ENCODE measurements at regions not wholly inside any gene's neighbourhood (a gene's known extent, or its start where the extent isn't known, plus 50 kb on each side); places are given as distances from the start of the nearest gene placed in this dataset.

GRCh38 chr13:31528758-31529157 is 210.6 kb upstream of the RXFP2 start:
- POLR2A ChIA-PET, result no interaction called here
- DNase-seq (ENCODE audit: low read depth, low spot score), result no peak
- H3K27ac ChIP-seq (ENCODE audit: low read depth, low read length), result no peak overlapping the region
- no peaks in the 10 kb centered on the region for H3K27me3 ChIP-seq (ENCODE audit: control insufficient read depth, insufficient read depth, low read length)
- CTCF ChIA-PET, result no interaction called here
- H3K4me3 ChIP-seq (ENCODE audit: low read depth, low read length), result no peak overlapping the region
- H3K9me3 ChIP-seq (ENCODE audit: control insufficient read depth, insufficient read depth, low read length), result no peaks in the 10 kb centered on the region
- no peak for TF ChIP-seq CTCF (IDR thresholded peaks at IDR 0.05; ENCODE audit: low read depth, low read length)

- no peak for TF ChIP-seq CTCF (IDR thresholded peaks at IDR 0.05; ENCODE audit: low read depth, low read length)
- Histone ChIP-seq H3K9me3 (ENCODE audit: control insufficient read depth, insufficient read depth, low read length) (no peaks in the 10 kb centered on the region), H3K27ac (ENCODE audit: low read depth, low read length) (no peak overlapping the region), H3K27me3 (ENCODE audit: control insufficient read depth, insufficient read depth, low read length) (peaks cover 5% of the 10 kb centered on the region), H3K4me3 (ENCODE audit: low read depth, low read length) (no peak overlapping the region)
- no peak for DNase-seq (ENCODE audit: low read depth, low spot score)
- ChIA-PET CTCF (interaction anchor here (0.6 kb wide), 1 partner anchor 148 kb away, joined by 3 read pairs; no protein-coding TSS in a partner anchor), POLR2A (no interaction called here)
Observed at GRCh38 chr13:31530922-31531321, 208.4 kb upstream of the RXFP2 start.

GRCh38 chr13:31537052-31537451 is 202.3 kb upstream of the RXFP2 start:
- peaks cover 9% of the 10 kb centered on the region for H3K27me3 ChIP-seq (ENCODE audit: control insufficient read depth, insufficient read depth, low read length)
- H3K27ac ChIP-seq (ENCODE audit: low read depth, low read length), result no peak overlapping the region
- TF ChIP-seq CTCF (IDR thresholded peaks at IDR 0.05; ENCODE audit: low read depth, low read length), result no peak
- ChIA-PET CTCF (interaction anchor here (0.6 to 3.2 kb wide), 15 partner anchors 15 to 261 kb away, joined by 3 to 140 read pairs (median 6); partner anchors contain the start of gene RXFP2), POLR2A (no interaction called here)
- no peak overlapping the region for H3K4me3 ChIP-seq (ENCODE audit: low read depth, low read length)
- H3K9me3 ChIP-seq (ENCODE audit: control insufficient read depth, insufficient read depth, low read length), result no peaks in the 10 kb centered on the region
- no peak for DNase-seq (ENCODE audit: low read depth, low spot score)

GRCh38 chr13:31538067-31539042 is 201.0 kb upstream of the RXFP2 start:
- Histone ChIP-seq H3K27me3 (ENCODE audit: control insufficient read depth, insufficient read depth, low read length) (peaks cover 9% of the 10 kb centered on the region), H3K27ac (ENCODE audit: low read depth, low read length) (no peak overlapping the region), H3K9me3 (ENCODE audit: control insufficient read depth, insufficient read depth, low read length) (no peaks in the 10 kb centered on the region), H3K4me3 (ENCODE audit: low read depth, low read length) (no peak overlapping the region)
- POLR2A ChIA-PET, result no interaction called here
- TF ChIP-seq CTCF (IDR thresholded peaks at IDR 0.05; ENCODE audit: low read depth, low read length), result peak; percentile 76
- CTCF ChIA-PET, result interaction anchor here (0.5 to 3.2 kb wide), 36 partner anchors 8 to 295 kb away, joined by 3 to 140 read pairs (median 6); partner anchors contain the start of gene RXFP2
- DNase-seq (ENCODE audit: low read depth, low spot score), result no peak

GRCh38 chr13:31540281-31540680 is 199.0 kb upstream of the RXFP2 start:
- Histone ChIP-seq H3K27me3 (ENCODE audit: control insufficient read depth, insufficient read depth, low read length) (peaks cover 9% of the 10 kb centered on the region), H3K9me3 (ENCODE audit: control insufficient read depth, insufficient read depth, low read length) (no peaks in the 10 kb centered on the region), H3K4me3 (ENCODE audit: low read depth, low read length) (no peak overlapping the region), H3K27ac (ENCODE audit: low read depth, low read length) (no peak overlapping the region)
- DNase-seq (ENCODE audit: low read depth, low spot score), result no peak
- ChIA-PET CTCF (no interaction called here), POLR2A (no interaction called here)
- TF ChIP-seq CTCF (IDR thresholded peaks at IDR 0.05; ENCODE audit: low read depth, low read length), result no peak

Measured in AG04450 (cell line).